ENCODE measurements at regions not wholly inside any gene's neighbourhood (a gene's known extent, or its start where the extent isn't known, plus 50 kb on each side); places are given as distances from the start of the nearest gene placed in this dataset.

DNA sequence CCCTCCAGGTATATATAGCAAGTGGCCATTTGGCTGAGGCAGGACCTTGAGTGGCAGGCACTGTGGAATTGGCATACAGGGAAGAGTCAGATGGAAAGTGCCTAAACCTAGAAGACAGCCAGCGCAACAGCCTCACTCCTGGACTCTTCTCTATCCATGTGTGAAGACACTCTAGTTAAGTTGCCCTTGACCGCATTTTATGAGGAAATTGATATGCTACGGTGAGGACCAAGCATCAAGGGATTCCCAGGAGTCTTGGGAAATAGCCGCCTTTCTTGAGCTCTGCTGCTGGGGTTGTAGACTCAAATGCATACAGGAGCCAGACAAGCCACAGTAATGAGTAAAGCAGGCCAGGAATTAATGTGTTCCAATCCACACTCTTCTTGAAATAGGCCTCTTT, 145.9 kb upstream of the KAZN start:
- no peak overlapping the region for H2AFZ ChIP-seq (ENCODE audit: low read depth, low read length, severe bottlenecking)
- TF ChIP-seq EZH2phosphoT487 (conservative IDR thresholded peaks at IDR 0.05; ENCODE audit: low read length), result no peak
- TF ChIP-seq, protein P1, sequence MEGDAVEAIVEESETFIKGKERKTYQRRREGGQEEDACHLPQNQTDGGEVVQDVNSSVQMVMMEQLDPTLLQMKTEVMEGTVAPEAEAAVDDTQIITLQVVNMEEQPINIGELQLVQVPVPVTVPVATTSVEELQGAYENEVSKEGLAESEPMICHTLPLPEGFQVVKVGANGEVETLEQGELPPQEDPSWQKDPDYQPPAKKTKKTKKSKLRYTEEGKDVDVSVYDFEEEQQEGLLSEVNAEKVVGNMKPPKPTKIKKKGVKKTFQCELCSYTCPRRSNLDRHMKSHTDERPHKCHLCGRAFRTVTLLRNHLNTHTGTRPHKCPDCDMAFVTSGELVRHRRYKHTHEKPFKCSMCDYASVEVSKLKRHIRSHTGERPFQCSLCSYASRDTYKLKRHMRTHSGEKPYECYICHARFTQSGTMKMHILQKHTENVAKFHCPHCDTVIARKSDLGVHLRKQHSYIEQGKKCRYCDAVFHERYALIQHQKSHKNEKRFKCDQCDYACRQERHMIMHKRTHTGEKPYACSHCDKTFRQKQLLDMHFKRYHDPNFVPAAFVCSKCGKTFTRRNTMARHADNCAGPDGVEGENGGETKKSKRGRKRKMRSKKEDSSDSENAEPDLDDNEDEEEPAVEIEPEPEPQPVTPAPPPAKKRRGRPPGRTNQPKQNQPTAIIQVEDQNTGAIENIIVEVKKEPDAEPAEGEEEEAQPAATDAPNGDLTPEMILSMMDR (IDR thresholded peaks at IDR 0.05; ENCODE audit: insufficient read depth, low read length, poor library complexity, severe bottlenecking), result no peak
- no peaks in the 10 kb centered on the region for H3F3A ChIP-seq (ENCODE audit: insufficient read depth)
- H3K9me2 ChIP-seq (replicated peaks; ENCODE audit: insufficient read depth, low read length), result no peaks in the 10 kb centered on the region
- no peak overlapping the region for H3K27ac ChIP-seq (ENCODE audit: low read depth, low read length)
- H4K20me1 ChIP-seq (ENCODE audit: low read depth, low read length), result no peaks in the 10 kb centered on the region
- H3K4me3 ChIP-seq (ENCODE audit: insufficient read depth, low read length, poor library complexity, severe bottlenecking), result no peak overlapping the region
- H3K79me2 ChIP-seq (ENCODE audit: insufficient read depth, low read length), result no peaks in the 10 kb centered on the region
- no peak overlapping the region for H3K9ac ChIP-seq (ENCODE audit: low read length)
- H3K4me2 ChIP-seq (ENCODE audit: low read depth, low read length, poor library complexity, severe bottlenecking), result no peak overlapping the region
- H3K27me3 ChIP-seq (ENCODE audit: low read length), result no peaks in the 10 kb centered on the region
- no peaks in the 10 kb centered on the region for H3K9me3 ChIP-seq (ENCODE audit: insufficient read depth, low read length)
- no peaks in the 10 kb centered on the region for H3K36me3 ChIP-seq (ENCODE audit: low read length)

DNA sequence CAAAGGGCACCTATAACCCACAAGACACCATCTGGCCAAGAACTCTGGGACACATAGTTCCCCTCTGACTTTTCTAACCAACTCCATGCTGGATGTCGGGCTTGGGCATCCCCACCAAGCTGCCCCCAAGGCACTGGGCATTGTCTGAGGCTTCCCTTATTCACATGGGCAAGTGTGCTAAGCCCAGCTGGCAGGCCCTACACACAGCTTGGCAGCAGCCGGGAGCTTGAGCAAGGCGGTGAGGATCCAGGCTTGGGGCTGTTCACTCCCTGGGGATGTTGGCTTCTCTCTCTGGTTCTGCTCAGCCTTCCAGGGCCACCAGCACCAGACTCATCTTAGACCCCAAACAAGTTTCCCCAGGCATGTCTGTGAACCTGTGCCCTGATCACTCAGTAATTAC, 138.3 kb upstream of the KAZN start:
- Histone ChIP-seq H3F3A (ENCODE audit: insufficient read depth) (no peaks in the 10 kb centered on the region), H3K27ac (ENCODE audit: low read depth, low read length) (no peak overlapping the region), H3K27me3 (ENCODE audit: low read length) (no peaks in the 10 kb centered on the region), H3K4me3 (ENCODE audit: insufficient read depth, low read length, poor library complexity, severe bottlenecking) (no peak overlapping the region), H2AFZ (ENCODE audit: low read depth, low read length, severe bottlenecking) (no peak overlapping the region), H3K9ac (ENCODE audit: low read length) (no peak overlapping the region), H3K79me2 (ENCODE audit: insufficient read depth, low read length) (no peaks in the 10 kb centered on the region), H3K9me2 (replicated peaks; ENCODE audit: insufficient read depth, low read length) (no peaks in the 10 kb centered on the region), H4K20me1 (ENCODE audit: low read depth, low read length) (no peaks in the 10 kb centered on the region), H3K4me2 (ENCODE audit: low read depth, low read length, poor library complexity, severe bottlenecking) (no peak overlapping the region), H3K36me3 (ENCODE audit: low read length) (no peaks in the 10 kb centered on the region), H3K9me3 (ENCODE audit: insufficient read depth, low read length) (no peaks in the 10 kb centered on the region)
- no peak for TF ChIP-seq EZH2phosphoT487 (conservative IDR thresholded peaks at IDR 0.05; ENCODE audit: low read length)
- TF ChIP-seq, protein P1 (IDR thresholded peaks at IDR 0.05; ENCODE audit: insufficient read depth, low read length, poor library complexity, severe bottlenecking), result no peak

DNA sequence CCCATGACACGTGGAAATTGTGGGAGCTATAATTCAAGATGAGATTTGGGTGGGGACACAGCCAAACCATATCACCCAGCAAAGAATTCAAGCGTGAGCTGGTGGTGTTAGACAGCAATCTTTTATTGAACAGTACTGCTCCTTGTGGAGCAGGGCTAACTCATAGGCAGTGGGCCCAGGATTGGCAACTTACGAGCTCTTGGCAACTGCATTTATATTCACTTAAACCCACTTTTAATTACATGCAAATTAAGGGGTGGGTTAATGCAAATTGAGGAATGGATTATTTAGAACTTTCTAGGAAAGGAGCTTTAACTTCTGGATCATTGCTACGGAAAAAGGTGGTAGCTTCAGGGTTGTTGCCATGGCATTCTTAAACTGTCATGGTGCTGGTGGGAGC, 135.6 kb upstream of the KAZN start:
- no peaks in the 10 kb centered on the region for H3K9me2 ChIP-seq (replicated peaks; ENCODE audit: insufficient read depth, low read length)
- H3K4me3 ChIP-seq (ENCODE audit: insufficient read depth, low read length, poor library complexity, severe bottlenecking), result no peak overlapping the region
- TF ChIP-seq EZH2phosphoT487 (conservative IDR thresholded peaks at IDR 0.05; ENCODE audit: low read length), result no peak
- TF ChIP-seq, protein P1 (IDR thresholded peaks at IDR 0.05; ENCODE audit: insufficient read depth, low read length, poor library complexity, severe bottlenecking), result no peak
- no peak overlapping the region for H3K4me2 ChIP-seq (ENCODE audit: low read depth, low read length, poor library complexity, severe bottlenecking)
- H3K27me3 ChIP-seq (ENCODE audit: low read length), result no peaks in the 10 kb centered on the region
- no peaks in the 10 kb centered on the region for H3K36me3 ChIP-seq (ENCODE audit: low read length)
- no peaks in the 10 kb centered on the region for H3K79me2 ChIP-seq (ENCODE audit: insufficient read depth, low read length)
- H4K20me1 ChIP-seq (ENCODE audit: low read depth, low read length), result no peaks in the 10 kb centered on the region
- no peak overlapping the region for H3K27ac ChIP-seq (ENCODE audit: low read depth, low read length)
- H2AFZ ChIP-seq (ENCODE audit: low read depth, low read length, severe bottlenecking), result no peak overlapping the region
- H3F3A ChIP-seq (ENCODE audit: insufficient read depth), result no peaks in the 10 kb centered on the region
- H3K9ac ChIP-seq (ENCODE audit: low read length), result no peak overlapping the region
- H3K9me3 ChIP-seq (ENCODE audit: insufficient read depth, low read length), result no peaks in the 10 kb centered on the region

DNA sequence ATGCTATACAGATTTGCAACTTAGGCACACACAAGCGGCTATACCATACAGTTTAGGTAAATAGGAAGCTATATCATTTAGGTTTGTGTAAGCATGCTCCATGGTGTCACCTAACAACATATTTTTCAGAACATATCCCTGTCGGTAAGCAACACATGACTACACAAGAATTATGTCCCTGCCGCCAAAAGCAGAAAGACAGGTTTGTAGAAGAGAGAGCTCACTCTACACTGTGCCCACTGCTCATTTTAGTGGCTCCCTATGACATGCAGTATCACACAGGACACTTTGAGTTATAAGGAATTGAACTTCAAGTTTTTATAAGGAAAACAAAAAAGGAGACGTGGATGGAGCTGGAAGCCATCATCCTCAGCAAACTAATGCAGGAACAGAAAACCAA, 132.5 kb upstream of the KAZN start:
- Histone ChIP-seq H3K4me2 (ENCODE audit: low read depth, low read length, poor library complexity, severe bottlenecking) (no peak overlapping the region), H4K20me1 (ENCODE audit: low read depth, low read length) (no peaks in the 10 kb centered on the region), H3K9me3 (ENCODE audit: insufficient read depth, low read length) (no peaks in the 10 kb centered on the region), H3K9ac (ENCODE audit: low read length) (no peak overlapping the region), H3K27me3 (ENCODE audit: low read length) (no peaks in the 10 kb centered on the region), H3K36me3 (ENCODE audit: low read length) (no peaks in the 10 kb centered on the region), H3F3A (ENCODE audit: insufficient read depth) (no peaks in the 10 kb centered on the region), H3K79me2 (ENCODE audit: insufficient read depth, low read length) (no peaks in the 10 kb centered on the region), H3K4me3 (ENCODE audit: insufficient read depth, low read length, poor library complexity, severe bottlenecking) (no peak overlapping the region), H3K27ac (ENCODE audit: low read depth, low read length) (no peak overlapping the region), H3K9me2 (replicated peaks; ENCODE audit: insufficient read depth, low read length) (no peaks in the 10 kb centered on the region), H2AFZ (ENCODE audit: low read depth, low read length, severe bottlenecking) (no peak overlapping the region)
- no peak for TF ChIP-seq EZH2phosphoT487 (conservative IDR thresholded peaks at IDR 0.05; ENCODE audit: low read length)
- TF ChIP-seq, protein P1 (IDR thresholded peaks at IDR 0.05; ENCODE audit: insufficient read depth, low read length, poor library complexity, severe bottlenecking), result no peak

All from SU-DHL-6 (cell line).